HepG2 (cell line): ENCODE measurements at regions not wholly inside any gene's neighbourhood (a gene's known extent, or its start where the extent isn't known, plus 50 kb on each side); places are given as distances from the start of the nearest gene placed in this dataset.

Source experiments
- CHD4 ChIP-seq: fragments of 200-600 bp; sonication (generic); IDR thresholded peaks from 2 replicates; pipeline ENCODE4 v1.7.0; 2017; ENCODE audit warnings: mild to moderate bottlenecking, low read length, borderline replicate concordance
- CTCF ChIP-seq: sonication (generic); formaldehyde crosslinking; IDR thresholded peaks from 2 replicates; pipeline ENCODE4 v1.5.0; 2020; ENCODE audit warnings: mild to moderate bottlenecking, missing genetic modification reagents, moderate library complexity
- ETV6 ChIP-seq: sonication (generic); formaldehyde crosslinking; conservative IDR thresholded peaks from 2 replicates; pipeline ENCODE4 v1.4.0; 2020; ENCODE audit warnings: missing genetic modification reagents
- FOSL1 ChIP-seq: sonication (generic); formaldehyde crosslinking; IDR thresholded peaks from 2 replicates; pipeline ENCODE4 v1.9.0; 2021; ENCODE audit warnings: missing genetic modification reagents, borderline replicate concordance
- GLI4 ChIP-seq: sonication (generic); formaldehyde crosslinking; IDR thresholded peaks from 2 replicates; pipeline ENCODE4 v1.5.1; 2020; ENCODE audit warnings: missing genetic modification reagents, mild to moderate bottlenecking, moderate library complexity, borderline replicate concordance
- HNRNPLL ChIP-seq: fragments of 200-400 bp; formaldehyde crosslinking; IDR thresholded peaks from 2 replicates; pipeline ENCODE4 v1.6.1; 2017; ENCODE audit warnings: mild to moderate bottlenecking, low read depth, low read length; ENCODE audit not compliant: poor library complexity, severe bottlenecking
- MEF2D ChIP-seq: sonication (generic); formaldehyde crosslinking; IDR thresholded peaks from 2 replicates; pipeline ENCODE4 v1.5.1; 2020; ENCODE audit warnings: mild to moderate bottlenecking, missing genetic modification reagents
- MEIS2 ChIP-seq: sonication (generic); formaldehyde crosslinking; IDR thresholded peaks from 2 replicates; pipeline ENCODE4 v1.9.0; 2021; ENCODE audit warnings: mild to moderate bottlenecking, missing genetic modification reagents
- PATZ1 ChIP-seq: sonication (generic); formaldehyde crosslinking; IDR thresholded peaks from 2 replicates; pipeline ENCODE4 v1.4.0; 2020; ENCODE audit warnings: missing genetic modification reagents
- POLR2A ChIP-seq, 2 experiments: IDR thresholded peaks; 2 replicates each; pipeline ENCODE4 v1.6.1; 2011; ENCODE audit warnings: low read depth in 2 of 2, low read length in 2 of 2, mild to moderate bottlenecking in 1 of 2, moderate library complexity in 1 of 2; ENCODE audit not compliant: insufficient read depth in 1 of 2
- RARG ChIP-seq: sonication (generic); formaldehyde crosslinking; IDR thresholded peaks from 2 replicates; pipeline ENCODE4 v1.4.0; 2020; ENCODE audit warnings: low read depth, mild to moderate bottlenecking, missing genetic modification reagents
- SMAD3 ChIP-seq: sonication (generic); formaldehyde crosslinking; IDR thresholded peaks from 2 replicates; pipeline ENCODE4 v1.4.0; 2020; ENCODE audit warnings: missing genetic modification reagents
- ZNF232 ChIP-seq: sonication (generic); formaldehyde crosslinking; IDR thresholded peaks from 2 replicates; pipeline ENCODE4 v1.4.0; 2020; ENCODE audit warnings: missing genetic modification reagents, borderline replicate concordance

- TF ChIP-seq POLR2A (IDR thresholded peaks at IDR 0.05; ENCODE audit: insufficient read depth in 1 of 2, low read depth in 2 of 2, low read length in 2 of 2), result no peak
- TF ChIP-seq SMAD3 (CRISPR knock-in tag), result no peak
- TF ChIP-seq PATZ1 (CRISPR knock-in tag), result no peak
- TF ChIP-seq CTCF (CRISPR knock-in tag), result no peak
- no peak for TF ChIP-seq MEF2D (CRISPR knock-in tag)
- TF ChIP-seq ETV6 (CRISPR knock-in tag), result no peak
- TF ChIP-seq MEIS2 (CRISPR knock-in tag), result no peak
- no peak for TF ChIP-seq FOSL1 (CRISPR knock-in tag)
- no peak for TF ChIP-seq RARG (CRISPR knock-in tag)
- no peak for TF ChIP-seq ZNF232 (CRISPR knock-in tag)
- no peak for TF ChIP-seq CHD4
- TF ChIP-seq HNRNPLL, result no peak
- TF ChIP-seq GLI4, result no peak
Observed at GRCh38 chr6:19714434-19715166, 122.6 kb upstream of the ID4 start.
